ENCODE measurements at regions not wholly inside any gene's neighbourhood (a gene's known extent, or its start where the extent isn't known, plus 50 kb on each side); places are given as distances from the start of the nearest gene placed in this dataset.

DNA sequence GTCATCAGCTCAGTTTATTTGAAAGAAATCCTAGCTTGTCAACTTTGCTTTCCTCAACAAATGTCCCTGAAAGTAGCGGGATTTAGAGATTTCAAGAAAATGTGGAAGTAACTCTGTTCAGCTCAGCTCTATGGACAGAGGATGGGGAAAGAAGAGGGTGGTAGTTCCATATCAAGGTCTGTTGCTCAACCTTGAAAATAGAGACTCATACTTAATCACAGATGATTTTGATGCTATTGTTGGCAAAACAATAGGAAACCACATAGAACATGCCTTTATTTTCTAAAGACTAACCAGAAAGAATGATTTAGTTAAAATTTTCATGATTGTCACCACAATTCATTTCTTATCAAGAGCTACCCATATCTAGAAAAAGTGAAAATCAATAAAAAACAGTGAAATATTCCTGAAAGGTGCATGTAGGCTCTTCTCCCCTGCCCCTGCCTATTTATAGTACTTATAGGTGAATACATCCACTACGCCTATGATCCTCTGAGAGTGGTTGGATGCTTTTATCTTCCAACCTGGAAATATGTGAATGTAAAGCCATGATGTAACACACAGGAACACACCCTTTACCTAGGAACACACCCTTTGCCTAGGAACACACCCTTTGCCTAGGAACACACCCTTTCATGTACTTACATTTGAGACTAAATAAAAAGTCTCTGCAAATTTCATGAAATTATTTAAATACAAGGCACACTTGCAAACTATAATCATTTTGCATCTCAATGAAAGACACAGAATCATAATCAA is 65.8 kb downstream of the ETAA1 start:
- no peak overlapping the region for H3K9ac ChIP-seq (ENCODE audit: control insufficient read depth, insufficient read depth, low read length)
- no peak overlapping the region for H3K4me2 ChIP-seq (ENCODE audit: control insufficient read depth, insufficient read depth)
- SMC1A ChIA-PET (ENCODE audit: uncharacterized antibody, unreplicated experiment), result interaction anchor here (0.8 to 3.1 kb wide), 8 partner anchors 8 to 78 kb away, joined by 3 to 21 read pairs (median 4); no protein-coding TSS in a partner anchor
- H3K4me1 ChIP-seq (ENCODE audit: control insufficient read depth, insufficient read depth, low read length), result no peaks in the 10 kb centered on the region
- TF ChIP-seq MTA3 (IDR thresholded peaks at IDR 0.05; ENCODE audit: borderline replicate concordance, low read length), result no peak
- no peak for TF ChIP-seq EP300 (IDR thresholded peaks at IDR 0.05; ENCODE audit: borderline replicate concordance in 1 of 2, control insufficient read depth in 1 of 2, low read depth in 2 of 2, low read length in 2 of 2)
- TF ChIP-seq ZNF274 (IDR thresholded peaks at IDR 0.05; ENCODE audit: insufficient read depth, insufficient read length), result no peak
- TF ChIP-seq ESRRA (IDR thresholded peaks at IDR 0.05; ENCODE audit: low read length), result no peak
- TF ChIP-seq MYC (IDR thresholded peaks at IDR 0.05; ENCODE audit: insufficient read depth, insufficient read length, insufficient replicate concordance, low read length, severe bottlenecking), result no peak
- TF ChIP-seq SMC3 (IDR thresholded peaks at IDR 0.05; ENCODE audit: borderline replicate concordance, low read length), result no peak
- TF ChIP-seq JUND (IDR thresholded peaks at IDR 0.05; ENCODE audit: low read depth, low read length), result no peak
- TF ChIP-seq NFIC (IDR thresholded peaks at IDR 0.05; ENCODE audit: low read depth, low read length), result no peak
- TF ChIP-seq, protein P1, sequence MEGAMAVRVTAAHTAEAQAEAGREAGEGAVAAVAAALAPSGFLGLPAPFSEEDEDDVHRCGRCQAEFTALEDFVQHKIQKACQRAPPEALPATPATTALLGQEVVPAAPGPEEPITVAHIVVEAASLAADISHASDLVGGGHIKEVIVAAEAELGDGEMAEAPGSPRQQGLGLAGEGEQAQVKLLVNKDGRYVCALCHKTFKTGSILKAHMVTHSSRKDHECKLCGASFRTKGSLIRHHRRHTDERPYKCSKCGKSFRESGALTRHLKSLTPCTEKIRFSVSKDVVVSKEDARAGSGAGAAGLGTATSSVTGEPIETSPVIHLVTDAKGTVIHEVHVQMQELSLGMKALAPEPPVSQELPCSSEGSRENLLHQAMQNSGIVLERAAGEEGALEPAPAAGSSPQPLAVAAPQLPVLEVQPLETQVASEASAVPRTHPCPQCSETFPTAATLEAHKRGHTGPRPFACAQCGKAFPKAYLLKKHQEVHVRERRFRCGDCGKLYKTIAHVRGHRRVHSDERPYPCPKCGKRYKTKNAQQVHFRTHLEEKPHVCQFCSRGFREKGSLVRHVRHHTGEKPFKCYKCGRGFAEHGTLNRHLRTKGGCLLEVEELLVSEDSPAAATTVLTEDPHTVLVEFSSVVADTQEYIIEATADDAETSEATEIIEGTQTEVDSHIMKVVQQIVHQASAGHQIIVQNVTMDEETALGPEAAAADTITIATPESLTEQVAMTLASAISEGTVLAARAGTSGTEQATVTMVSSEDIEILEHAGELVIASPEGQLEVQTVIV (IDR thresholded peaks at IDR 0.05; ENCODE audit: borderline replicate concordance, partially characterized antibody), result no peak
- TF ChIP-seq, protein P2, sequence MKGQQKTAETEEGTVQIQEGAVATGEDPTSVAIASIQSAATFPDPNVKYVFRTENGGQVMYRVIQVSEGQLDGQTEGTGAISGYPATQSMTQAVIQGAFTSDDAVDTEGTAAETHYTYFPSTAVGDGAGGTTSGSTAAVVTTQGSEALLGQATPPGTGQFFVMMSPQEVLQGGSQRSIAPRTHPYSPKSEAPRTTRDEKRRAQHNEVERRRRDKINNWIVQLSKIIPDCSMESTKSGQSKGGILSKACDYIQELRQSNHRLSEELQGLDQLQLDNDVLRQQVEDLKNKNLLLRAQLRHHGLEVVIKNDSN (IDR thresholded peaks at IDR 0.05; ENCODE audit: borderline replicate concordance, extremely low read length, insufficient read depth, low read depth, low read length), result no peak
- TF ChIP-seq SUPT20H (IDR thresholded peaks at IDR 0.05; ENCODE audit: borderline replicate concordance, control insufficient read depth, low read depth, low read length), result no peak
- TF ChIP-seq, protein P3, sequence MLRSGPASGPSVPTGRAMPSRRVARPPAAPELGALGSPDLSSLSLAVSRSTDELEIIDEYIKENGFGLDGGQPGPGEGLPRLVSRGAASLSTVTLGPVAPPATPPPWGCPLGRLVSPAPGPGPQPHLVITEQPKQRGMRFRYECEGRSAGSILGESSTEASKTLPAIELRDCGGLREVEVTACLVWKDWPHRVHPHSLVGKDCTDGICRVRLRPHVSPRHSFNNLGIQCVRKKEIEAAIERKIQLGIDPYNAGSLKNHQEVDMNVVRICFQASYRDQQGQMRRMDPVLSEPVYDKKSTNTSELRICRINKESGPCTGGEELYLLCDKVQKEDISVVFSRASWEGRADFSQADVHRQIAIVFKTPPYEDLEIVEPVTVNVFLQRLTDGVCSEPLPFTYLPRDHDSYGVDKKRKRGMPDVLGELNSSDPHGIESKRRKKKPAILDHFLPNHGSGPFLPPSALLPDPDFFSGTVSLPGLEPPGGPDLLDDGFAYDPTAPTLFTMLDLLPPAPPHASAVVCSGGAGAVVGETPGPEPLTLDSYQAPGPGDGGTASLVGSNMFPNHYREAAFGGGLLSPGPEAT (IDR thresholded peaks at IDR 0.05; ENCODE audit: low read depth), result no peak
- POLR2A ChIA-PET, result no interaction called here
- intact Hi-C loops (cut with micrococcal nuclease; ENCODE audit: unreplicated experiment), result loop anchor here (10.0 kb wide), 1 partner anchor 58 kb away; no protein-coding TSS in a partner anchor
- no peak for ATAC-seq
- FAIRE-seq, result no peak
- no peaks in the 10 kb centered on the region for H4K20me1 ChIP-seq (ENCODE audit: control insufficient read depth, insufficient read depth)
- H3K27me3 ChIP-seq (replicated peaks in 1 of 2; ENCODE audit: control insufficient read depth in 2 of 2, insufficient read depth in 2 of 2, low read length in 1 of 2), result no peaks in the 10 kb centered on the region
- H3K79me2 ChIP-seq (ENCODE audit: control insufficient read depth, insufficient read depth, low read length), result no peaks in the 10 kb centered on the region
- no peak overlapping the region for H3K27ac ChIP-seq (ENCODE audit: control insufficient read depth, insufficient read depth)
- WGBS (ENCODE audit: insufficient coverage, insufficient replicate concordance, low lambda C conversion rate, missing lambda C conversion rate), result 39% methylated on average over 2 of the region's 2 CpGs
- H2AFZ ChIP-seq (ENCODE audit: control insufficient read depth, low read depth, low read length), result no peak overlapping the region
- H3K9me3 ChIP-seq (replicated peaks; ENCODE audit: control insufficient read depth, insufficient read depth, low read length), result no peaks in the 10 kb centered on the region
- no TSS peak for BruUV-seq (replicated peaks)
- CTCF ChIA-PET, result interaction anchor here (0.7 to 1.5 kb wide), 3 partner anchors 13 to 1421 kb away, joined by 3 to 4 read pairs (median 3); no protein-coding TSS in a partner anchor
- in situ Hi-C loops (cut with MboI), result no loop called here
- DNase-seq (ENCODE audit: low read depth, low spot score), result no peak
- RAD21 ChIA-PET (ENCODE audit: unreplicated experiment), result no interaction called here
- H3K4me3 ChIP-seq, result no peak overlapping the region
- H3K36me3 ChIP-seq (ENCODE audit: control insufficient read depth in 2 of 2, insufficient read depth in 2 of 2, low read length in 1 of 2), result no peaks in the 10 kb centered on the region

All from GM12878 (cell line).